ENCODE measurements at regions not wholly inside any gene's neighbourhood (a gene's known extent, or its start where the extent isn't known, plus 50 kb on each side); places are given as distances from the start of the nearest gene placed in this dataset.

GRCh38 chr1:38285807-38286530 lies 239.4 kb upstream of the POU3F1 start:
- DNase-seq (ENCODE audit: low spot score) = peak; percentile 67

GRCh38 chr1:38284953-38285352 lies 238.4 kb upstream of the POU3F1 start:
- no peak for DNase-seq (ENCODE audit: low spot score)

- DNase-seq (ENCODE audit: low spot score) = no peak
Measured at GRCh38 chr1:38283696-38284470, 237.3 kb upstream of the POU3F1 start.

- DNase-seq (ENCODE audit: low spot score) = no peak
Measured at GRCh38 chr1:38279148-38279547, 232.6 kb upstream of the POU3F1 start.

GRCh38 chr1:38277646-38278045 lies 231.1 kb upstream of the POU3F1 start:
- no peak for DNase-seq (ENCODE audit: low spot score)

GRCh38 chr1:38275960-38276359 lies 229.4 kb upstream of the POU3F1 start:
- no peak for DNase-seq (ENCODE audit: low spot score)

- DNase-seq (ENCODE audit: low spot score) = no peak
Measured at GRCh38 chr1:38274974-38275373, 228.4 kb upstream of the POU3F1 start.

- no peak for DNase-seq (ENCODE audit: low spot score)
Measured at GRCh38 chr1:38273196-38273804, 226.7 kb upstream of the POU3F1 start.

- no peak for DNase-seq (ENCODE audit: low spot score)
Measured at GRCh38 chr1:38272515-38272914, 225.9 kb upstream of the POU3F1 start.

- no peak for DNase-seq (ENCODE audit: low spot score)
Measured at GRCh38 chr1:38270849-38271633, 224.4 kb upstream of the POU3F1 start.

- no peak for DNase-seq (ENCODE audit: low spot score)
Measured at GRCh38 chr1:38269923-38270848, 223.6 kb upstream of the POU3F1 start.

- DNase-seq (ENCODE audit: low spot score) = no peak
Measured at GRCh38 chr1:38268226-38268625, 221.6 kb upstream of the POU3F1 start.

GRCh38 chr1:38267037-38268036 lies 220.7 kb upstream of the POU3F1 start:
- DNase-seq (ENCODE audit: low spot score) = no peak

GRCh38 chr1:38266197-38266520 lies 219.6 kb upstream of the POU3F1 start:
- DNase-seq (ENCODE audit: low spot score) = no peak

GRCh38 chr1:38265293-38266196 lies 219.0 kb upstream of the POU3F1 start:
- DNase-seq (ENCODE audit: low spot score) = no peak

- no peak for DNase-seq (ENCODE audit: low spot score)
Measured at GRCh38 chr1:38263438-38263837, 216.8 kb upstream of the POU3F1 start.

GRCh38 chr1:38261574-38261973 lies 215.0 kb upstream of the POU3F1 start:
- no peak for DNase-seq (ENCODE audit: low spot score)

GRCh38 chr1:38258085-38258627 lies 211.6 kb upstream of the POU3F1 start:
- DNase-seq (ENCODE audit: low spot score) = no peak

GRCh38 chr1:38257374-38257773 lies 210.8 kb upstream of the POU3F1 start:
- no peak for DNase-seq (ENCODE audit: low spot score)
